Spleen (tissue), 11 donors: ENCODE measurements at regions not wholly inside any gene's neighbourhood (a gene's known extent, or its start where the extent isn't known, plus 50 kb on each side); places are given as distances from the start of the nearest gene placed in this dataset.

Experiments
- DNase-seq: peaks from one replicate; pipeline ENCODE4 v3.0.0-alpha.2; 2020
- H3K27ac ChIP-seq, 8 donors: fragments of 200-600 bp; sonication (generic) in 7 of 8; 1 replicate in 4 of 8; 2 replicates in 4 of 8; pipeline versions ENCODE4 v1.5.0 to v1.8.0; 2016 to 2021; ENCODE audit warnings: inconsistent platforms in 4 of 8, mild to moderate bottlenecking in 4 of 8, moderate library complexity in 1 of 8
- H3K27me3 ChIP-seq, 7 donors: fragments of 200-600 bp; sonication (generic) in 6 of 7; replicated peaks in 1 of 7; 1 replicate in 4 of 7; 2 replicates in 3 of 7; pipeline versions ENCODE4 v1.5.0 to v1.8.0; 2016 to 2021; ENCODE audit warnings: inconsistent platforms in 3 of 7, mild to moderate bottlenecking in 1 of 7
- H3K36me3 ChIP-seq, 6 donors: fragments of 200-600 bp; sonication (generic) in 5 of 6; 1 replicate in 4 of 6; 2 replicates in 2 of 6; pipeline versions ENCODE4 v1.5.0 to v1.8.0; 2016 to 2021; ENCODE audit warnings: inconsistent platforms in 2 of 6
- H3K4me1 ChIP-seq, 6 donors: fragments of 200-600 bp; sonication (generic) in 5 of 6; 1 replicate in 3 of 6; 2 replicates in 3 of 6; pipeline versions ENCODE4 v1.5.0 to v1.8.0; 2016 to 2021; ENCODE audit warnings: inconsistent platforms in 3 of 6
- H3K4me3 ChIP-seq, 8 donors: fragments of 200-600 bp; sonication (generic) in 7 of 8; 1 replicate in 4 of 8; 2 replicates in 4 of 8; pipeline versions ENCODE4 v1.5.0 to v1.8.0; 2016 to 2021; ENCODE audit warnings: inconsistent platforms in 4 of 8, mild to moderate bottlenecking in 4 of 8, moderate library complexity in 2 of 8
- H3K9me3 ChIP-seq, 8 donors: fragments of 200-600 bp; sonication (generic) in 7 of 8; 1 replicate in 4 of 8; 2 replicates in 4 of 8; pipeline versions ENCODE4 v1.5.0 to v1.8.0; 2016 to 2021; ENCODE audit warnings: inconsistent platforms in 4 of 8
- POLR2A ChIP-seq, 3 donors: fragments of 450-650 bp; IDR thresholded peaks; one replicate each; pipeline ENCODE4 v1.5.1; 2017; ENCODE audit warnings: antibody characterized with exemption in 3 of 3, mild to moderate bottlenecking in 1 of 3
- POLR2AphosphoS5 ChIP-seq, 3 donors: sonication (generic); formaldehyde crosslinking; IDR thresholded peaks; one replicate each; pipeline ENCODE4 v1.5.1; 2017; ENCODE audit warnings: antibody characterized with exemption in 3 of 3
- WGBS, 5 donors: extraction: QIAGEN DNeasy Blood & Tissue Kit in 3 of 5; methylation state at CpG; one replicate each; pipeline versions ENCODE4 v1.1.5 to v1.1.7; 2013 to 2018; 5-methylcytosine and 5-hydroxymethylcytosine counted together
- intact Hi-C: fragments of 100-400 bp; cut with DNase I; formaldehyde crosslinking; loops from one replicate; pipeline ENCODE4 v1.15.0; 2023; ENCODE audit warnings: low total_unique reads
- TF ChIP-seq, protein P1 (sequence below), 11 experiments: fragments of 200-600 bp in 7 of 11; fragments of 450-650 bp in 4 of 11; sonication (generic) in 4 of 11; IDR thresholded peaks in 8 of 11; conservative IDR thresholded peaks in 3 of 11; 1 replicate in 7 of 11; 2 replicates in 4 of 11; pipeline versions ENCODE4 v1.4.0 to v1.8.0; 2016 to 2021; ENCODE audit warnings: antibody characterized with exemption in 11 of 11, inconsistent platforms in 4 of 11, mild to moderate bottlenecking in 1 of 11
- donor health status: healthy with polysubstance abuse.
- donor health status: DM: no; HTN: no; CAD: no; lungs with moderate emphysema.
- donor health status: DM: no; HTN: no; CAD: no.
- donor health status: Bipolar disorder and iron deficiency.
- donor health status: healthy.
- donor health status: DM: no; HTN: no; CAD: no.
- donor health status: DM: yes; HTN: yes; CAD: no.

DNA sequence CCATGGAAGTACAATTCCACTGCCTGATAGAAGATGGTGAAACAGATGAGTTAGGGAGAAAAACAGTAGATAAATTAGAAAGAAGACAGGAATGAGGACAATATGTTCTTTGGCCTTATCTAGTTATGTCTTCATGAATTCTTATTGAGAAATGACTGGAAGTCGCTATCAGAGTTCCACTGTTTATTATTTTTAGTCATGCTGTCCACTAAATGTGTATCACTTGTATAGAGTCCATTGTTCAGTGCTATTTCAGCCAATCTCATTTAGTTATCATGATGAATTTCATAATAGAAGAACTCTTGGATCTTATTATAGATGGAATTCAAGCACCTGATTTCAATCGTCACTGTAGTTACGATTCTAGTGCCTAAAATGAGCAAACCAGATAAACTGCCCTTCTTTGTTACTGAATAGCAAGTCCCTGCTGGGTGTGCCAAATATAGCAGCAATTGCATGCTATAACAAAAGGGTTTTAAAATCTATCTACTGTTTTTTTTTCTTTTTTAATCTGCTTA is 177.7 kb upstream of the COL1A2 start:
- DNase-seq = no peak
- no peaks in the 10 kb centered on the region for H3K4me1 ChIP-seq
- no peak overlapping the region for H3K27ac ChIP-seq
- 84 to 95% (median 90%) methylated on average over 3 of the region's 3 CpGs for WGBS, 5 donors
- TF ChIP-seq POLR2AphosphoS5 (IDR thresholded peaks at IDR 0.05) = no peak
- TF ChIP-seq, protein P1, sequence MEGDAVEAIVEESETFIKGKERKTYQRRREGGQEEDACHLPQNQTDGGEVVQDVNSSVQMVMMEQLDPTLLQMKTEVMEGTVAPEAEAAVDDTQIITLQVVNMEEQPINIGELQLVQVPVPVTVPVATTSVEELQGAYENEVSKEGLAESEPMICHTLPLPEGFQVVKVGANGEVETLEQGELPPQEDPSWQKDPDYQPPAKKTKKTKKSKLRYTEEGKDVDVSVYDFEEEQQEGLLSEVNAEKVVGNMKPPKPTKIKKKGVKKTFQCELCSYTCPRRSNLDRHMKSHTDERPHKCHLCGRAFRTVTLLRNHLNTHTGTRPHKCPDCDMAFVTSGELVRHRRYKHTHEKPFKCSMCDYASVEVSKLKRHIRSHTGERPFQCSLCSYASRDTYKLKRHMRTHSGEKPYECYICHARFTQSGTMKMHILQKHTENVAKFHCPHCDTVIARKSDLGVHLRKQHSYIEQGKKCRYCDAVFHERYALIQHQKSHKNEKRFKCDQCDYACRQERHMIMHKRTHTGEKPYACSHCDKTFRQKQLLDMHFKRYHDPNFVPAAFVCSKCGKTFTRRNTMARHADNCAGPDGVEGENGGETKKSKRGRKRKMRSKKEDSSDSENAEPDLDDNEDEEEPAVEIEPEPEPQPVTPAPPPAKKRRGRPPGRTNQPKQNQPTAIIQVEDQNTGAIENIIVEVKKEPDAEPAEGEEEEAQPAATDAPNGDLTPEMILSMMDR (IDR thresholded peaks at IDR 0.05 in 8 of 11, conservative IDR thresholded peaks at IDR 0.05 in 3 of 11) = no peak
- TF ChIP-seq POLR2A (IDR thresholded peaks at IDR 0.05) = no peak
- H3K9me3 ChIP-seq = no peaks in the 10 kb centered on the region
- intact Hi-C loops = no loop called here
- H3K36me3 ChIP-seq = no peaks in the 10 kb centered on the region
- H3K27me3 ChIP-seq = no peaks in the 10 kb centered on the region
- H3K4me3 ChIP-seq = no peak overlapping the region

DNA sequence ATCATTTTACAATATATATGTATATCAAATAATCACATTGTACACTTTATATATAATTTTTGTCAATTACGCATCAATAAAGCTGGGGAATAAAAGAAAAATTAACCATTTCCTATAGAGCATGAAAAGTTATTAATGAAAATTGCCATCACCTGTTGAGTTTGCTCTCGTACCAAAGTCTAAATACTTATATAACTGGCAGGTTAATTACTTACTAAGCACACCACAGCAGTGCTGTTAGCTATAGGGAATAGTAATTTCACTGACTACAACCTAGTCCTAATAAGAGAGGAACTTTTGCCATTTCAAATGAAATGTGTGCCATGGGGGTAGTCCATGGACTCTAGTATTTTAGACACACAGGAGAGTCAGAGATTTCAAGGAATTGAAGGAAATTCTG is 176.9 kb upstream of the COL1A2 start:
- no peaks in the 10 kb centered on the region for H3K36me3 ChIP-seq
- H3K4me3 ChIP-seq = no peak overlapping the region
- H3K27ac ChIP-seq = no peak overlapping the region
- intact Hi-C loops = no loop called here
- no peaks in the 10 kb centered on the region for H3K9me3 ChIP-seq
- TF ChIP-seq, protein P1 (IDR thresholded peaks at IDR 0.05 in 8 of 11, conservative IDR thresholded peaks at IDR 0.05 in 3 of 11) = no peak
- TF ChIP-seq POLR2A (IDR thresholded peaks at IDR 0.05) (no peak), POLR2AphosphoS5 (IDR thresholded peaks at IDR 0.05) (no peak)
- H3K4me1 ChIP-seq = no peaks in the 10 kb centered on the region
- 82 to 87% (median 85%) methylated on average over 2 of the region's 2 CpGs for WGBS, 5 donors
- no peak for DNase-seq
- no peaks in the 10 kb centered on the region for H3K27me3 ChIP-seq

DNA sequence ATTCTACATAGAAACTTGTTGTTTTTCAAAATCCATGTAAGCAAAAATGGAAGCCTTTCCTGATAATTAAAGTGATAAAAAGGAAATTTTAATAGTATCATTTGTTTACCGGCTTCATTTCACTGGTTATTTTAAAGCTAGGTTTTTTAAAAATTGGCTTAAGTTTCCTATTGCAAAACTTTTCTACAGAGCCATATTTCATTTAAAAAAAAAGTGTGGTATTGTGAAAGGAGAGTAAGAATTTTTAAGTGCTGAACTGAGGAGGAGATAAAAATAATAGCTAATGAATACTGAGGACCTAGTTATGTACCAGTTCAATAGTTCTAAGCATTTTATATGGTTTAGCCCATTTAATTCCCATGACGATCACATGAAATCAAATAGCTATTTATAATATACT is 172.2 kb upstream of the COL1A2 start:
- intact Hi-C loops = no loop called here
- TF ChIP-seq POLR2AphosphoS5 (IDR thresholded peaks at IDR 0.05) (no peak), POLR2A (IDR thresholded peaks at IDR 0.05) (no peak)
- TF ChIP-seq, protein P1 (IDR thresholded peaks at IDR 0.05 in 8 of 11, conservative IDR thresholded peaks at IDR 0.05 in 3 of 11) = no peak
- no peaks in the 10 kb centered on the region for H3K27me3 ChIP-seq
- no peaks in the 10 kb centered on the region for H3K4me1 ChIP-seq
- no peaks in the 10 kb centered on the region for H3K9me3 ChIP-seq
- no peak overlapping the region for H3K27ac ChIP-seq
- no peak for DNase-seq
- no peaks in the 10 kb centered on the region for H3K36me3 ChIP-seq
- H3K4me3 ChIP-seq = no peak overlapping the region
- WGBS, 5 donors = 87 to 94% (median 90%) methylated on average over 2 of the region's 2 CpGs

DNA sequence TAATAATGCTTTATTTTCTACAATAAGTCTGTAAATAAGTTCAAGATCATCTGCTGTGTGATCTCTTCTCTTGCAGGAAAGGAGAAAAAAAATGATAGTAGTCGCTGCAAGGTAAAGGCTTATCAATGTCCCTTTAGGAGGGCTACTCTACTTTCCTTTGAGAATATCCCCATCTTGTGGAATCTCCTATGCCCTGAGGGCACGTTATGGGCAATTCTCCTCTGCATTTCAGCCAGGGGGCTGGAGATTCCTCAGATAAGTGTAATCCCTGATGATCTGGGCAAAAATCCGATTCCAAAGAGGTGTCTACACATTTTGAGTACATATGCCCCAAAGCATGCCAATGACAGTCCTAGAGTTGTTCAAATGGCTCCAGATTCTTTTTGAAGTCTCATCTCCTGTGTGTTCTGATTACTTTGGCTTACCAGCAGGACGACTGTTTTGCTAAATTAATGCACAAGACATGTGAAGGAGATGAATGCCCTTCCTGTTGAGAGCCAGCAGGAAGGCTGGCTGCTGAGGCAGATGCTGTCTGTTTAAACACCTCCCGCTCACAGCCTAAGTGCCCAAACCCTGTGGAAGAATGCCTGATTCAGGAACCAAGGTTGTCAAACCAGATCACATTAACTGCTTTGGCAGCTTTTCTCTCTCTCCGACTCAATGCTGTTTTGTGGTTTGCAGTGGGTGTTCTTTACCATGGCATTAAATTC is 171.2 kb upstream of the COL1A2 start:
- Histone ChIP-seq H3K4me1 (no peaks in the 10 kb centered on the region), H3K9me3 (no peaks in the 10 kb centered on the region), H3K27ac (no peak overlapping the region), H3K36me3 (no peaks in the 10 kb centered on the region), H3K4me3 (no peak overlapping the region), H3K27me3 (no peaks in the 10 kb centered on the region)
- intact Hi-C loops = no loop called here
- WGBS, 5 donors = 36 to 65% (median 53%) methylated on average over 6 of the region's 6 CpGs
- TF ChIP-seq, protein P1 (IDR thresholded peaks at IDR 0.05 in 8 of 11, conservative IDR thresholded peaks at IDR 0.05 in 3 of 11) = peak in 9 of 11 experiments; percentile 15 to 55 (median 49)
- no peak for TF ChIP-seq POLR2AphosphoS5 (IDR thresholded peaks at IDR 0.05)
- DNase-seq = no peak
